ENCODE measurements at regions not wholly inside any gene's neighbourhood (a gene's known extent, or its start where the extent isn't known, plus 50 kb on each side); places are given as distances from the start of the nearest gene placed in this dataset.

- DNase-seq = no peak
Observed at GRCh38 chr16:13402601-13403000, 501.2 kb downstream of the SHISA9 start.

DNA sequence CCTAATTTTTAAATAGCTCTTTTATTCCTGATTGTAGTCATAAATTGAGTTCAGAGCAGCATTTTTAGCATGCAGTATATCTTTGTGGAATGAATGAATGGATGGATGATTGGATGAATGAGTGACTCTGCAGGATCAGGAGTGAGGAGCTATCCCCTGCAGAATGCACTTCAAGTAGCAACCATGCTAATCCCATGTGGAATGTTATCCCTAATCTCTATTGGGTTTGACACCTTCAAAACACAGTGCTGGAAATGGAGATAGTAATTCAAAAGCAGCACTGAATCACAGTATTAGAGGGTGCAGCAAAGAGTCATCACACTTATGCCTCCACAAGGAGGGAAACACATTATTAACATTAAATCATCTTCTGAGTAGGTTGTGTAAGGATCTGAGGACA lies 501.9 kb downstream of the SHISA9 start:
- no peak for DNase-seq

DNA sequence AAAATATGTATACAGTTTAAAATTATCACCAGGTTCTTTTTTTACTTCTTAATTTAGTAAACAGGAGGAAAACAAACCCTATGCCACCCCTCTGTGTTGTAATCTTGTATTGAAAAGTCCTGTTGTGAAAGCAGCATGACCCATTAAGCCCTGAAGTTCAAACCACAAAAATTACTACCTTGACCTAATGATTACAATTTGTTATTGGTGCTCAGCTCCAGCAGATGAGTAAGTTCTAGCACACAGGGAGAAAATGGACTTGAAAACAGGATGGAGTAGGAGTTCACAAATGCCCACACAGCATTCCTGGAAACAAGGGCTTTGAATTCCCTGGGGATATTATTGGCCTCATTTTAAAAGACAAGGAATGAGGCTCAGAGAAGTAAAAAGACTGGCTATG lies 505.8 kb upstream of the ERCC4 start:
- DNase-seq = no peak

DNA sequence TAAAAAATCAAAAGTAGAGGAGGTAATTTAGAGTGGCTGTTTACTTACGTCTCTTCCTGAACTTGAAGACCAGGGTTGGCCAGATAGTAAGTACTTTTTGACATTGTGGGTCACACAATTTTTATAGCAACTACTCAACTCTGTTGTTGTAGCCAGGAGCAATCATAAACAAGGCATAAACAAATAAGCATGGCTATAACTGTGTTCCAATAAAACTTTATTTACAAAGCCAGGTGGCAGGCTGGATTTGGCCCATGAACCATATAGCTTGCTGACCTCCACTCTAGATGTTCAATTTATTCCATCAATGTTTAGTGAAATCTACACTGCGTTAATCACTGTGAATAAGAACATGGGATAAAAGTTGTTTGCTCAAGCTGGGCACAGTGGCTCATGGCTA lies 500.4 kb upstream of the ERCC4 start:
- no peak for DNase-seq

DNA sequence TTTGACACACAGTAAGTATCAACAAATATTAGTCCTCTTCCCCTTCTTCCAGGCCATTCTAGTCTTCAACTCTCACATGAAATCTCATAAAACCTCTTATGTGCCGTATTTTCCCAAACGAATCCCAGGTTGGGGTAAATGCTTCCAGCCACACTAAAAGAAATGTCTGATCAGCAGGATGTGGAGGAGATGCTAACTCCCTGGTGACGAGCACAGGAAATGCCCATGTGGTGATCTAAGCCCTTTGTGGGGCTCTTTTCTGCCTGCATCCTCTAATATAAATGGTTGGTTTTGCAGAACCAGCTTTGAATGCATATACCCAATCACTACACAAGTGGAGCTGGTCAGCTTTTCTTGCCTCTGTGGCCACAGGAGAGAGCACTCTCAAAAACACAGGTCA lies 498.2 kb upstream of the ERCC4 start:
- no peak for DNase-seq

- no peak for DNase-seq
Observed at GRCh38 chr16:13425836-13426235, 494.1 kb upstream of the ERCC4 start.

- no peak for DNase-seq
Observed at GRCh38 chr16:13426269-13426668, 493.7 kb upstream of the ERCC4 start.

GRCh38 chr16:13426736-13427135 lies 493.2 kb upstream of the ERCC4 start:
- no peak for DNase-seq

GRCh38 chr16:13427943-13428342 lies 492.0 kb upstream of the ERCC4 start:
- no peak for DNase-seq

DNA sequence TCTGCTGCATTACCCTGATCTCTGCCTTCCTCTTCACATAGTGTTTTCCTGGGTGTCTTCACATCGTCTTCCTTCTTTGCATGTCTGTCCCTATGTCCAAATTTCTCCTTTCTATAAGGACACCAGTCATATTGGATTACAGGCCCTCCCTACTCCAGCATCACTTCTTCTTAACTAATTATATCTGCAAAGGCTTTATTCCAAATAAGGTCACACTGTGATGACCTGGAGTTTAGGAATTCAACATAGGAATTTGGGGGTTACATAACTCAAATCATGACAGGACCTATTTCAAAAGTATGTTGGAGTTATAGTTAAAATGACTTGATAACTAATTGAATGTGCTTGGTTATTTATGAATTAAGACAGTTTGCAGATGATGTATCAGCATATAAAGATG lies 490.5 kb upstream of the ERCC4 start:
- DNase-seq = no peak

DNA sequence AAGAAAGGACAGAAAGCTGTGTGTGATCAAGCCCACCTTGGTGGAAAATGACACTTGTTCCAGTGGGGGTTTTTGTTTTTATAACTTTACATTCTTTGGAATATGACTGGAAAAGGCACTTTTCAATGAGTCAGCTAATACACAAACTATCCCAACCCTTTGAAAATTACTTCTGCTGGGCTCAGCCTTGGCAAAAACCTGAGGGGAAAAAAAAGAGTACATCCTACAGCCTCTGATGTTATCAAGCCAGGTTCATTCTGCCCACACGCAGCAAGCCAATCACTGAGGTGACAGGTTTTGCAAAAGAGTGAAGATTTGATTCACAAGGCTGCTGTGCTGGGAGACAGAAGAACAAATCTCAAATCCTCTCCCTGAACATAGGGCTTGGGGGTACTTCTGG lies 484.5 kb upstream of the ERCC4 start:
- no peak for DNase-seq

- DNase-seq = no peak
Observed at GRCh38 chr16:13435873-13436474, 484.0 kb upstream of the ERCC4 start.

- no peak for DNase-seq
Observed at GRCh38 chr16:13436641-13437412, 483.1 kb upstream of the ERCC4 start.

- no peak for DNase-seq
Observed at GRCh38 chr16:13437413-13437795, 482.6 kb upstream of the ERCC4 start.

DNA sequence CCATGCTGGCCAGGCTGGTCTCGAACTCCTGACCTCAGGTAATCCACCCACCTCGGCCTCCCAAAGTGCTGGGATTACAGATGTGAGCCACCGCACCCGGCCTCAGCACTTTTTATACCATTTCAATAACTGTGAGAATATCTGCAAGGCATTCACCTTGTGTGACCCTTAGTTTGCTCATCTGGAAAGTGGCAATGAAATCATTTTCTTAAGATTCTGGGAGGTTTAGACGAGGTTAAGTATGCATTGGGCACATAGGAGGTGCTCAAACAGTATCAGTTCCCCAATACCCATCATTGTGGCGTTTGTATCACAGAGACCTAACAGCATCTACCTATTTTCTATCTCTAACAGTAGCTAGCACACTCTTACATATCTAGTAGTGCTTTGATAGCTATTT lies 481.9 kb upstream of the ERCC4 start:
- DNase-seq = no peak

DNA sequence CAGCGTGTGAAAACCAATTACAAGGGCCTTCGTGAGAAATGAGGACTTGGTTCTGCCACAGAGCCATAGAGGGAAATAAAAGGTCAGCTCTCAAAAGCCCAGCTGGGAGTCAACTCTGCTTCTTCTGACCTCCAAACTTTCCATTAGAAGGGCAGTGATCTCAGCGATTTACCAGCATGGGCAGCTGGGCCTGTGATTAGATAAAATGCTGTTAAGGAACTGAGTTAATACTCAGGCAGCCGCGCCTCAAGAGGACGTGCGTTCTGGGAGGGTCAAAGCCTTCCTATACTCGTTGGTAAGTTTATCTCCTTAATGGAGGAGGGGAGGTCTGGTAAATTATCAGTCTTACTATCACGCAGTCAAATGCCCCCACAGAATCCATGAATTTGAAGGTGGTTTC lies 480.2 kb upstream of the ERCC4 start:
- no peak for DNase-seq

- no peak for DNase-seq
Observed at GRCh38 chr16:13441675-13442074, 478.3 kb upstream of the ERCC4 start.

DNA sequence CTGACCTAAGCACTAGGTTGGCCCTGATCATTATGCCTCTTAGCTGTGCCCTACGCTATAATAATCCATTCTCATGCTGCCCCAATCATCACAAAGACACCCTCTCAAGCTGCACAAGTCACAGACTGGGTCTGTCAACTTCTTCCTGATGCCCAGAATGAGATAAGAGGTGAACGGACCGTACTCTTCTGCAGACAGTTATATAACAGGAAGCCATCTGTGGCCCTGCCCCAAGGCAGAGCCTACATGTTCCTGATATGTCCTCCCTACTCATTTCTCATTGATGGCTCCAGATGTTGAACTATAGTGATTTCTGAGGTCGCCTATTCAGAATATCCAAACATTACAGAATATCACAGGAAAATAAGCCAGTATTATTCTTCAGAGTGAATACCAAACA lies 471.6 kb upstream of the ERCC4 start:
- no peak for DNase-seq

DNA sequence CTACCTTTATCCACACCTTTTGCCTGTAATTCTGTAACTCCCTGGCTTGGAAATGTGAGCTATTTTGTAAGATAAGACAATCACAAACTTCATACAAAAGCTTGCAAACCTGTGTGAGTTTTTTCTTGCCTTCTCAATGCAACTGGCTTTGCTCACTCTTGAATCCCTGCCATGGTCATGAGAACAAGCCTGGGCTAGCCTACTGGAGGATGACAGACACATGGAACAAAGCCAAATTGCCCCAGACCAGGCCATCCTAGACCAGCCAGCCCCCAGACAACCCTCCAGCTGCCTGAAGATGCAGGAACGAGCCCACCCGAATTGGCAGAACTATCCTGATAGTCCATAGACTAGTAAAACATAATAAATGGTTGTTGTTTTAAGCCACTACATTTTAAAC lies 466.6 kb upstream of the ERCC4 start:
- DNase-seq = peak; percentile 3

GRCh38 chr16:13453938-13454553 lies 465.9 kb upstream of the ERCC4 start:
- no peak for DNase-seq

GRCh38 chr16:13463619-13464018 lies 456.3 kb upstream of the ERCC4 start:
- DNase-seq = no peak

DNA sequence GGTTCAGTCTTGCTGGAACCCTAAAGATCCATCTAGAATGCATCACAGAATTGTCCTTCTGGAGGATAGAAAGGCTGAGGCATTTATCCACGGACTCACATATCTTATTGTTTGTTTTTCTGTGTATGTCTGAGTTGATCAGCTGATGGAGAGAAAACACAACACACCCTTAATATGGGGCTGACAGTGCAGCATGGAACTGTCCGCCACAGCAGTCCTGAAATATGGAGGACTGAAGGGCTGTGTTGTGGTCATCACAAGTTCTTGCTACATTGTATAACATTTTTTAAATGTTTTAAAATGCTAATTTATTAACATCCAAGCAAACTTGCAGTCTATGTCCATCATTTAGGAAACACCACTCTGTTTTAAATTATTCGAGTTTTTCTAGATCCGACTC lies 448.9 kb upstream of the ERCC4 start:
- no peak for DNase-seq

DNA sequence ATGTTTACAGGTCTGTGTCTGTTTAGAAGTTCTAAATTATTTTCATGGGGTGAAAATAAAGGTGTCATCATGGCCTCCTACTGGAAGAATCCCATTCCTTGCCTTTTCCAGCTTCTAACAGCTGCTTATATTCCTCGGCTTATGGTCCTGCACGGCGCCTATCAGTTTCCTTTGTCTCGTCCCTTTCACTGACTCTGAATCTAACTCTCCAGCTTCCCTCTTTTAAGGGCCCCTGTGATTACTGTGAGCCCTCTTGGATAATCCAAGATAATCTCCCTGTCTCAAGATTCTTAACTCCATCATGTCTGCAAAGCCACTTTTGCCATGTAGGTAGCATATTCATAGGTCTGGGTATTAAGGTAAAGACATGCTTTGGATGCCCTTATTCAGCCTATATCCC lies 441.0 kb upstream of the ERCC4 start:
- DNase-seq = no peak

DNA sequence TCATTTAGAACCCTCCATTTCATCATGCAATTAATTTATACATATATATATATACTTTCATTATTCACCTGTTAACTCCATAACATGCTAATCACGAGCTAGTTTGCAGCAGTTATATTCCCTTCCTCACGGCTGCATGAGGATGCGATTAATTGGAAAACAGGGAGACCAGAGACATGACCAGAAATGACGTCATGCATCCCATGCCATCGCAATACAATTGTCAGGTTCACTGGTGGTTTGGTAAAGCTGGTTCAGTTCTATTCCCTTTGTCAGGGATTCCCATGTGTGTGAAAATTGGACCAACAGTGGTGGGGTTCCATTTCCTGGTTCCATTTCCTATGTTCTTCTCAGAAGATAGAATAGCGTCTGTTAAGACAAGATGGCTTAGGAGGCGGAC lies 440.4 kb upstream of the ERCC4 start:
- DNase-seq = no peak

DNA sequence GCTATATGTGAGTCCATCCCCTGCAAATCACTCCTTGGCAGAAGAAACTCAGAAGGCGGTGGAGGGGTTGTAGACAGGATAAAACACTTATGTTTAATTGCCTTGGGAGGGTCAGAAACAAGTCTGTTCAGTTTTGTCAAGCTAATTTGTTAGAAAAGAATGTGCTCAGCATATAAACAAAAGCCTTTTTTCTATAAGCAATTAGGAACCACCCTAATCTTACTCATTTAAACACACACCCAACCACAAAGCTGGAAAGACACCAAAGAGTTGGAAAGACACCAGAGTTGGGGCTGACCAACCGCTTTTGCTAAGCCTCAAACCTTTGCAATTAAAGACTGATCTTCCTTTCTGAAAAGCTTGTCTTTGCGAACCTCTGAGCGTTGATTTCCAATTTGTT lies 439.2 kb upstream of the ERCC4 start:
- no peak for DNase-seq
